ENCODE measurements at regions not wholly inside any gene's neighbourhood (a gene's known extent, or its start where the extent isn't known, plus 50 kb on each side); places are given as distances from the start of the nearest gene placed in this dataset.

DNA sequence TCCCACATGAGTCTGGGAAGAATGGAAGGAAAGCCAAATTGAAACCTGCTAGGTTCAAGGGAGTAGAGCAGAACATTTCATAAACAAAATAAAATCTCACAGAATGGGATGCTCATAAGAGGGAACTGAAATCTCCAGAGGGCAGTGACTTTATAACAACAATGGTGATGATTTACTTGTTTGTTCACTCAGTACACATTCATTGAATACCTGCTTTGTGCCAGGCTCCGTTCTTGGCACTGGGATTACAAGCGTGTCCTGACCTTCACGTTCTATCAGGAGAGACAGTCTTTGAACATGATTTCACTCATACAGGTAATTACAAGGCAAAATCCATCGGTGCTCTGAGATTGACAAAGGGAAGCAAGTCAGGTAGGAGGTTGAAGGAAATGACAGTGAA lies 356.3 kb downstream of the HAPSTR1 start:
- POLR2A ChIA-PET, result no interaction called here
- CTCF ChIA-PET, result no interaction called here
- FAIRE-seq, result no peak
- no peak for DNase-seq (ENCODE audit: low read depth, low spot score)
- Histone ChIP-seq H4K20me1 (replicated peaks; ENCODE audit: control insufficient read depth, extremely low read depth, insufficient read depth, low read length) (no peaks in the 10 kb centered on the region), H3K4me3 (replicated peaks in 1 of 3; ENCODE audit: insufficient read depth in 1 of 3, low read depth in 1 of 3, low read length in 3 of 3) (no peak overlapping the region), H3K4me2 (ENCODE audit: insufficient read depth, low read length) (no peak overlapping the region), H3K9ac (replicated peaks; ENCODE audit: extremely low read depth, insufficient read depth, low read length) (no peak overlapping the region), H3K4me1 (ENCODE audit: control insufficient read depth, extremely low read depth, insufficient read depth, low read length) (no peaks in the 10 kb centered on the region), H3K9me3 (replicated peaks; ENCODE audit: control insufficient read depth, insufficient read depth, low read length) (no peaks in the 10 kb centered on the region), H3K27me3 (ENCODE audit: control insufficient read depth in 2 of 2, insufficient read depth in 2 of 2, low read length in 2 of 2) (no peaks in the 10 kb centered on the region), H3K79me2 (ENCODE audit: control insufficient read depth, insufficient read depth, low read length) (no peaks in the 10 kb centered on the region), H2AFZ (ENCODE audit: low read depth, low read length) (no peak overlapping the region), H3K36me3 (ENCODE audit: control insufficient read depth in 2 of 2, extremely low read depth in 1 of 2, insufficient read depth in 2 of 2, low read length in 2 of 2) (no peaks in the 10 kb centered on the region), H3K27ac (ENCODE audit: insufficient read depth, low read depth, low read length) (no peak overlapping the region), H3K9me1 (replicated peaks; ENCODE audit: control insufficient read depth, extremely low read depth, insufficient read depth, low read length) (no peaks in the 10 kb centered on the region)
- TF ChIP-seq JUN (IDR thresholded peaks at IDR 0.05; ENCODE audit: borderline replicate concordance, insufficient read depth, insufficient read length, low read depth) (no peak), MYC (IDR thresholded peaks at IDR 0.05; ENCODE audit: low read depth, low read length) (no peak)
- intact Hi-C loops (cut with micrococcal nuclease), result no loop called here
- BruUV-seq (replicated peaks), result no TSS peak
- dilution Hi-C loops (cut with MboI; ENCODE audit: extremely low pct_ligation_motif_present, low sequenced_read_pairs), result no loop called here

DNA sequence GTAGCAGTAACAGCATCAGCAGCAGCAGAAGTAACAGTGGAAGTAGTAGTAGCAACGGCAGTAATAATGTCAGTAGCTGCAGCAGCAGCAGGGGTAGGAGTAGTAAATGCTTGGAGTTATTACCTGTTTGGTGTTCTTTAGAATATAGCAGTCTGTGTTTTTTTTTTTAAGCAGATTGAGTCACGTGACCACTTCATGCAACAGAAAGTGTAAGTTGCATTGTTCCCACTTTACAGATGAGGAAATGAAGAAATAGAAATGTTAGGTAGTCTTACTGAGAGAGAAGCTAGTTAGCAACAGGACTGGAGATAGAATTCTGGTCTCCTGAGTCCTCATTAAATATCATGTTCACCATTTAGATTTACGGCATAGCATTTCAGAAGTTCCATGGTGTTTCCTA lies 358.2 kb downstream of the HAPSTR1 start:
- FAIRE-seq, result no peak
- POLR2A ChIA-PET, result no interaction called here
- H2AFZ ChIP-seq (ENCODE audit: low read depth, low read length), result no peak overlapping the region

More for the DNA sequence above, 358.2 kb downstream of the HAPSTR1 start:
- no peaks in the 10 kb centered on the region for H3K36me3 ChIP-seq (ENCODE audit: control insufficient read depth in 2 of 2, extremely low read depth in 1 of 2, insufficient read depth in 2 of 2, low read length in 2 of 2)
- H3K9me3 ChIP-seq (replicated peaks; ENCODE audit: control insufficient read depth, insufficient read depth, low read length), result no peaks in the 10 kb centered on the region
- no peaks in the 10 kb centered on the region for H3K79me2 ChIP-seq (ENCODE audit: control insufficient read depth, insufficient read depth, low read length)
- no peaks in the 10 kb centered on the region for H3K9me1 ChIP-seq (replicated peaks; ENCODE audit: control insufficient read depth, extremely low read depth, insufficient read depth, low read length)
- no peak for DNase-seq (ENCODE audit: low read depth, low spot score)
- no peaks in the 10 kb centered on the region for H4K20me1 ChIP-seq (replicated peaks; ENCODE audit: control insufficient read depth, extremely low read depth, insufficient read depth, low read length)
- no peak for TF ChIP-seq EZH2 (IDR thresholded peaks at IDR 0.05; ENCODE audit: borderline replicate concordance, low read depth, low read length, severe bottlenecking)
- TF ChIP-seq, protein P1, sequence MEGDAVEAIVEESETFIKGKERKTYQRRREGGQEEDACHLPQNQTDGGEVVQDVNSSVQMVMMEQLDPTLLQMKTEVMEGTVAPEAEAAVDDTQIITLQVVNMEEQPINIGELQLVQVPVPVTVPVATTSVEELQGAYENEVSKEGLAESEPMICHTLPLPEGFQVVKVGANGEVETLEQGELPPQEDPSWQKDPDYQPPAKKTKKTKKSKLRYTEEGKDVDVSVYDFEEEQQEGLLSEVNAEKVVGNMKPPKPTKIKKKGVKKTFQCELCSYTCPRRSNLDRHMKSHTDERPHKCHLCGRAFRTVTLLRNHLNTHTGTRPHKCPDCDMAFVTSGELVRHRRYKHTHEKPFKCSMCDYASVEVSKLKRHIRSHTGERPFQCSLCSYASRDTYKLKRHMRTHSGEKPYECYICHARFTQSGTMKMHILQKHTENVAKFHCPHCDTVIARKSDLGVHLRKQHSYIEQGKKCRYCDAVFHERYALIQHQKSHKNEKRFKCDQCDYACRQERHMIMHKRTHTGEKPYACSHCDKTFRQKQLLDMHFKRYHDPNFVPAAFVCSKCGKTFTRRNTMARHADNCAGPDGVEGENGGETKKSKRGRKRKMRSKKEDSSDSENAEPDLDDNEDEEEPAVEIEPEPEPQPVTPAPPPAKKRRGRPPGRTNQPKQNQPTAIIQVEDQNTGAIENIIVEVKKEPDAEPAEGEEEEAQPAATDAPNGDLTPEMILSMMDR (IDR thresholded peaks at IDR 0.05; ENCODE audit: extremely low read depth in 1 of 2, insufficient read depth in 1 of 2, low read depth in 1 of 2, low read length in 2 of 2), result no peak
- CTCF ChIA-PET, result no interaction called here
- intact Hi-C loops (cut with micrococcal nuclease) (no loop called here), dilution Hi-C loops (cut with MboI; ENCODE audit: extremely low pct_ligation_motif_present, low sequenced_read_pairs) (no loop called here)
- H3K27ac ChIP-seq (ENCODE audit: insufficient read depth, low read depth, low read length), result no peak overlapping the region
- H3K4me2 ChIP-seq (ENCODE audit: insufficient read depth, low read length), result no peak overlapping the region
- no peaks in the 10 kb centered on the region for H3K27me3 ChIP-seq (ENCODE audit: control insufficient read depth in 2 of 2, insufficient read depth in 2 of 2, low read length in 2 of 2)
- H3K4me1 ChIP-seq (ENCODE audit: control insufficient read depth, extremely low read depth, insufficient read depth, low read length), result no peaks in the 10 kb centered on the region
- BruUV-seq (replicated peaks), result no TSS peak
- H3K9ac ChIP-seq (replicated peaks; ENCODE audit: extremely low read depth, insufficient read depth, low read length), result no peak overlapping the region
- no peak overlapping the region for H3K4me3 ChIP-seq (replicated peaks in 1 of 3; ENCODE audit: insufficient read depth in 1 of 3, low read depth in 1 of 3, low read length in 3 of 3)
